Kidney capillary endothelial cell (primary cell): ENCODE measurements at regions not wholly inside any gene's neighbourhood (a gene's known extent, or its start where the extent isn't known, plus 50 kb on each side); places are given as distances from the start of the nearest gene placed in this dataset.
"Not testable (repeated sequence)": the region's sequence is repeated elsewhere in the genome, so short reads cannot be mapped to it uniquely, and the experiment has no call there.

ENCODE experiments used
- DNase-seq: peaks from one replicate; pipeline ENCODE4 v3.0.0-alpha.2; 2018; ENCODE audit warnings: low spot score

DNA sequence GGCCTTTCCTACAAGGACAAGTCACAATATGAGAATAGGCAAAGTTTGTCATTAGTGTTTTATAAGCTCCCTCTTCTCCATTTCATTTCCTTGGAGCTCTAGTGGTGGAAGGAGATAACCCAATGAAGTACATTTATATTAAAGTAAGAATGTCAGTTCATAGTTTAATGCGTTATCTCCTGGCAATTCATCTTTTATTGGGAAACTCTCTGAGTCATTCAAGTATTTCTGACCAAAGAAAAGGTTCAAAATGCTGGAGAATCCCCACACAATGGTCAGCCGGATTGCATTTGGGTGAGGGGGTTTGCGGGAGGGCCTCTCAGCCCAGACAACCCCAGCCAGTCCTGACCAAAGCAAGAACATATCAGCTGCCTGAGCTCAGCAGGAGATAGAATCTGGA, 321.5 kb upstream of the NRP1 start:
- no peak for DNase-seq

- no peak for DNase-seq
These were observed 320.8 kb upstream of the NRP1 start for GRCh38 chr10:33655165-33655815.

- DNase-seq, result peak; percentile 58
These were observed 319.3 kb upstream of the NRP1 start for GRCh38 chr10:33653584-33654367.

GRCh38 chr10:33652870-33653269, 318.4 kb upstream of the NRP1 start:
- no peak for DNase-seq

DNA sequence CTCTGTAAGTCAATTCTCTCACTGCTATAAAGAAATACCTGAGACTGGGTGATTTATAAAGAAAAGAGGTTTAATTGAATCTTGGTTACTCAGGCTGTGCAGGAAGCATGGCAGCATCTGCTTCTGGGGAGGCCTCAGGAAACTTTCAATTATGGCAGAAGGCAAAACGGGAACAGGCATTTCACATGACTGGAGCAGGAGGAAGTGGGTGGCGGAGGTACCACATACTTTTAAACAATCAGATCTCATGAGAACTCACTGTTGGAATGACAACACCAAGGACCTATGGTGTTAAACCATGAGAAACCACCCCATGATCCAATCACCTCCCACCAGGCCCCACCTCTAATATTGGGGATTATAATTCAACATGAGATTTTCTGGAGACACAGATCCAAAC, 315.7 kb upstream of the NRP1 start:
- DNase-seq, result not testable (repeated sequence)

GRCh38 chr10:33643042-33643441, 308.6 kb upstream of the NRP1 start:
- peak; percentile 10 for DNase-seq

DNA sequence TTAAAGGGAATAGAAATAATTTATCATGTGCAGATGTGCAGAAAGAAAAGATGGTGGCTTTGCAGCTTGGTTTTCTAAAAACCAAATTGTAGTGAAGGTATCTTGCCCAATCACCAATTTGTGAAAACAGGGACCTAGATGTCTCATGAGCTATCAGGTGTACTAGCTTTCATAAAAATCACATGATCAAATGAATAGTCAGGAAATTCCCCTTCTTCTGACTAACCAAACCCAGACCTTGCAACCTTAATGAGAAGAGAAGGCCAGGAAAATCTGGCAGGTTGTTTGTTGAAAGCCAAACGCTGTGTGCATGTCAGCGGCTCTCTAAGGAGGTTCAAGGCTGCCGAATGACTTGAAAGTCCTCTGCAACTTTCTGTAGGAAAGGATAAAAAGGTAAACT, 304.4 kb upstream of the NRP1 start:
- DNase-seq, result no peak

DNA sequence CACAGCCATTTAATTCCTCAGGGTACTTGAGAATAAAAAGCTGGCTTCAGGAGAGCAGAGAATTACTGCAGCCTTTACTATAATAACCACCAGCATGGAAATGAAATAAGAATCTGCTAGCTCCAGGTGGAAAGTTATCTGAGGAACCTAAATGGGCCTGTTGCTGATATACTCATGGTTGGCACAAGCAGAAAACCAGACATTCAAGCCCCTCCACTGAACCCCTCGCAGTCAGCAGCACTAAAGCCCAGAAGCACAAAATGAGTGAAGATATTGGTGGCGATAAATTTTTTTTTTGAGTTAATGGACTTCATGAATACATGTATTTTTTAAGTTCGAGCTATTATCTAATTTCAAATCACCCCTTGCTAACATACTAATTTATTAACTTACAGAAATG, 303.9 kb upstream of the NRP1 start:
- DNase-seq, result no peak

DNA sequence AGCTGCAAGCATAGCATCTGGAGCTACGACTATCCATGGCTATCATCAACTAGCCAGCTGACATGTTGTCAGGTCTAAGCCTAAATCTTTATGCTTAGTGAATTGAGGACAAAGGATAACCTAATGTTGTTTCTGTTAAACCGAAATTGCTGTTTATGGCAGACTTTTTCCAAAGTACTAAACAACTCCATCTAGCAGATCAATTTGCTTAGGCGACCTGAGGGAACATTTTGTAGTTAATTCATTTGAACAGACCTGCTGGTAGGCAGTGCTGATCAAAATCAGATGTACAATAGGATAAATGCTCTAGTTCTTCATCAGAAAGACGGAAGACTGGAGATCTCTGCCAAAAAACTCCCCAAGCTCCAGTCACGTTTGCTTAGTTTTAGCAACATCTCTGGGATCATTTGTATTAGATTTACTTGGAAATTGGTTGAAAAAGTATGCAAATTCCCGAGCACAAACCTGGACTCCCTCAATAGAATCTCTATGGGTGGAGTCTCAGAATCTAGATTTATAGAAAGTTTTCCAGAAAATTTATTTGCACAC, 301.6 kb upstream of the NRP1 start:
- DNase-seq, result no peak

- DNase-seq, result no peak
These were observed 298.0 kb upstream of the NRP1 start for GRCh38 chr10:33632432-33632831.

GRCh38 chr10:33631991-33632390, 297.5 kb upstream of the NRP1 start:
- DNase-seq, result no peak

DNA sequence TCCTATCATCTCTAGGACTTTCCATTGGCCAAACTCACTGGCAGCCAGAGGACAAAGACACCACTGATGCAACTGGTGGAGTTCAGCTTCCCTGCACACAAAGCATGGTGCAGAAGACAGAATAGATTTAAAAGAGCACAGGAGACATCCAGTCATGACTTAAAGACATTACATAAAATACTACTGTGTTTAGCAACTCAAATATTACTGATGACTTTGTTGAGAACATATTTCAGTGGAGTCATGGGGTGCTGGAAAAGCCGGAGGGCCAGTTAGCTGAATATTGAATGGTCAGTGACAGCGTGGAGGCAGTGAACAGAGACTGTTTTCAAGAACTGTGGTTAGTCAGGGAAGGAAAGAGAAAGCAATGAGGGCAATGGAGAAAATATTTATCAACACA, 296.3 kb upstream of the NRP1 start:
- DNase-seq, result no peak

DNA sequence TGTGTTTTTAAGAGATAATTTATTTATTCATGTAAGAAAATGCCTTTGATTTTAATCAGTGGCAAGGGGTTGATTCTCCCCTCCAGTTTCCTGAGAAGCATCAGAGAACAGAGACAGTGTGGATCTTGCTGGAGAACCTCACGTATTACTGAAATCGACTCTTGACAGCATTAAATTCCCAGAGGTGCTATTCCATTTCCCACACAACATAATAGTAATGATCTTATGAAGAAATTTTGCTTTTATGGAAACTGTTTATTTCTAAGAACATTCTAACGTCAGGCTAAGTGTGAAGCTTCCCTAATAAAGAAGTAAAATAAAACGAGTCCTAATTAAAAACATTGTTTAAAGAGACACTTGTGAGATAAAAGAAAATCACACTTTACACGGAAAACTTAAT, 293.1 kb upstream of the NRP1 start:
- DNase-seq, result no peak

- DNase-seq, result no peak
These were observed 292.5 kb upstream of the NRP1 start for GRCh38 chr10:33626798-33627466.

DNA sequence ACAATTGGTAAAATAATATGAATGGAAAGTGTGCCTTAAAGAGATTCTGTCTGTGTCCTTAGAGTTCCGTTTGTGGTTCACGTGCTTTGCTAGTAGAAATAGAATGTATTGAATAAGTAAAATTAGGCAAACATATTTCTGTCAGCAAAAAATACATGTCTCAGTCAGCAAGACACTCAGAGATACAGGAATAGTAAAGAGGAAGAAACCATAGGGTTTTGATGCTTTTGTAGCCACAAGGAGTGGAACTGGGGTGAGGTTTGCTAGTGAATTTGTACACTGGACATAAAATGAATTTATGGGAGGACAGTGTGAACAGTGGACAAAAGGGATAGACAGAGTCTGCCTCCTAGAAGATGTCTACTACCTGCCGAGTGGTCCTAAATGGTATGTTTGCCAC, 289.2 kb upstream of the NRP1 start:
- no peak for DNase-seq

- no peak for DNase-seq
These were observed 286.6 kb upstream of the NRP1 start for GRCh38 chr10:33621101-33621500.

DNA sequence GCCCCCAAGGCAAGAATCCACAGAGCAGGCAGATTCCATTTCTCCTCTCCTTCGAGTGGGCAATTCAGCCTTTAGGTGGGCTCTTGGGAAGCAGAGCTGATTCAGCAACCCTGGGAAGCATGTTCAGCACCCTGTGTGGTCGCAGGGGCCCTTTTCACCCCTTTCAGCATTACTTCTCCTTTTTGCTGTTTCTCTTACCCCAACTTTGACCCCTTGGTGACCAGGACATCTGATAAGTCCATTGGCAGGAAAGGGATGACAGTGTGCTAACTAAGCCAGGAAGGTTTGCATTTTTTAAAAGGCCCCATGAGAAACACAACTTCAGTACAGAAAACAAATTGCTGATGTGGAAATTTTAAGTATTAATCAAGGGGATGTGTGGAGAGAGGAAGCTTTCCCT, 283.7 kb upstream of the NRP1 start:
- DNase-seq, result no peak

DNA sequence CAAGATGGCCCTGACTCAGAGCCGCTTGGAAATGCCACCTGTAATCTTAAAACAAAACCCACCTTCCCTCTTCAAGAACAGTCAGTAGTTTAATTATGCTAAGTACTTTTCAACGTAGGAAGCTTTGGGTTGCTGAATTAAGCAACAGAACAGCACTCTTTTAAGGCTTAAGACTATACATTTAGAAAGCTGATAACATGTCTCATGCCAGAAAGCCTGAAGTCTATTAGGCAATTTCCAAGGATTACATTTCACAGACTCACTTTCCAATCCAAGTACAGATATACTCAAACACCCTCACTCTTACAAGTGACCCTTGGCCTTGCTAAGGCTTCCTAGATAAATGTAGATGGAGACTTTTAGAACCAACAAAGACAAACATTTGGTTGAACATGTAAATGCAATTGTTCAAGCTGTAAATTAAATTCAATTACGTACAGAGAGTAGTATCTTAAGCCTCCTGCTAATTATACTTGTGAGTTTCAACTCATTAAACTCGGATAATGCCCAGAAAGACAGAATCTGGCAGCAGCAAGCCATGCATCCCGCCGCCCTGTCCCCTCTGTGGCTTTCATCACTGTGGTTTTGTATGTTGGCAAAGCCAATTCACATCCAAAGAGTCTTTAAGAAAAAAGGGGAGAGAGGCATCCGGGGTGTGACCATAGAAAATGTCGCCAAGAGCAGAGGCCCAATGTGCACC, 283.1 kb upstream of the NRP1 start:
- DNase-seq, result no peak

- DNase-seq, result no peak
These were observed 282.5 kb upstream of the NRP1 start for GRCh38 chr10:33616956-33617355.

GRCh38 chr10:33612551-33612950, 278.1 kb upstream of the NRP1 start:
- DNase-seq, result no peak

DNA sequence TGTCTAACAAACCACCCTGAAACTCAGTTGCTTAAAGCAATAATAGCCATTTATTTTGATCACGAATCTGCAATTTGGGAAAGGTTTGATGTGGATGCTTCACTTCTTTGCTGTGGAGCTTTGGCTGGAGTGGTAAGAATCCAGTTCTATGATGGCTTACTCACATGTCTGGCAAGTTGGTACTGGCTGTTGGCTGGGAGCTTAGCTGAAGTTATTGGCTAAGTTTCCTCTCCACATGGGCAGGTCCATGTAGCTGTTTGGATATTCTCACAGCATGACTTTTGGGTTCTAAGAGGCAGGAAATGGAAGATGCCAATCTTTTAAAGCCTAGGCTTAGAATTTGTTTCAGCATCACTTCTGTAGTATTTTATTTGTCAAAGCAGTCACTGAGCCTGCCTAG, 277.6 kb upstream of the NRP1 start:
- DNase-seq, result no peak

DNA sequence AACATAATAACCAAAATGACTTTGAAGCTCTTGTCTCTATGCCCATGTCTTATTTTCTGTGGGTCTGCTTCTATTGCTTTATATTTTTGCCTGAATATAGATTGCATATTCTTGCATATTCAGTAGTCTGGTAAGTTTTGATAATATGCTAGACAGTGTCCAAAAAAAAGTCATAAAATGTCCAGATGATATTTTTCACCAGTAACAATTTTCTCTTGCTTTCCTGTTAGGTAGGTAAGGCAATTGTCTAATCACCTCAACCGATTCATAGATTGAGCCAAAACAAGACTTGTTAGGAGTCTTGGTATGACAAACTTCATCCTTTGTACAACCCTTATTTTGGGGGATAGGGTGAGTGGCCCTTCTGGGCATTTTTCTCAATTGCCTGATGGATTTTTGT, 277.0 kb upstream of the NRP1 start:
- no peak for DNase-seq
